PC-3 (cell line): ENCODE measurements at regions not wholly inside any gene's neighbourhood (a gene's known extent, or its start where the extent isn't known, plus 50 kb on each side); places are given as distances from the start of the nearest gene placed in this dataset.

Source experiments
- ATAC-seq: fragments of 200-7000 bp; cut with Tn5 transposase; 2 replicates; pipeline ENCODE4 v1.9.1; 2020; ENCODE audit warnings: mild to moderate bottlenecking, moderate library complexity
- BruUV-seq: library from RNA; stranded (reverse); fragments of 400-500 nt; replicated peaks from 2 replicates; lab custom pipeline; 2021; lab: Mats Ljungman, UMichigan
- CTCF ChIA-PET: fragments of 300-600 bp; sonication (Branson Sonifier 250); formaldehyde crosslinking; loops from one replicate; lab custom pipeline; 2022; ENCODE audit warnings: antibody characterized with exemption; lab: Charles Lee
- POLR2A ChIA-PET: fragments of 300-600 bp; sonication (Branson Sonifier 250); formaldehyde crosslinking; loops from one replicate; lab custom pipeline; 2022; ENCODE audit warnings: antibody characterized with exemption; ENCODE audit not compliant: unreplicated experiment; lab: Charles Lee
- DNase-seq: peaks from one replicate; pipeline ENCODE4 v3.0.0-alpha.2; 2015
- H2AFZ ChIP-seq: fragments of 300-600 bp; sonication (generic); 2 replicates; pipeline ENCODE4 v1.6.0; 2016; ENCODE audit warnings: antibody characterized with exemption, low read length
- H3F3A ChIP-seq: fragments of 300-600 bp; sonication (generic); one replicate; pipeline ENCODE4 v1.6.0; 2017; ENCODE audit warnings: antibody characterized with exemption, low read length, control low read depth, mild to moderate bottlenecking; ENCODE audit not compliant: unreplicated experiment
- H3K27ac ChIP-seq: fragments of 300-600 bp; sonication (generic); 2 replicates; pipeline ENCODE4 v1.5.1; 2016; ENCODE audit warnings: mild to moderate bottlenecking, low read length
- H3K27me3 ChIP-seq: fragments of 300-600 bp; sonication (generic); 2 replicates; pipeline ENCODE4 v1.6.1; 2016; ENCODE audit warnings: low read length, mixed read lengths
- H3K36me3 ChIP-seq: fragments of 300-600 bp; sonication (generic); 2 replicates; pipeline ENCODE4 v1.6.1; 2016; ENCODE audit warnings: low read depth, mixed run types, low read length, mixed read lengths
- H3K4me1 ChIP-seq: fragments of 300-600 bp; sonication (generic); 2 replicates; pipeline ENCODE4 v1.5.1; 2016; ENCODE audit warnings: low read length; ENCODE audit not compliant: insufficient read depth
- H3K4me2 ChIP-seq: fragments of 300-600 bp; sonication (generic); 2 replicates; pipeline ENCODE4 v1.6.0; 2016; ENCODE audit warnings: low read length
- H3K4me3 ChIP-seq: fragments of 300-600 bp; sonication (generic); 2 replicates; pipeline ENCODE4 v1.5.1; 2016; ENCODE audit warnings: mild to moderate bottlenecking, low read length, mixed read lengths
- H3K79me2 ChIP-seq: fragments of 300-600 bp; sonication (generic); 2 replicates; pipeline ENCODE4 v1.6.1; 2017; ENCODE audit warnings: low read length, mixed read lengths
- H3K9ac ChIP-seq: fragments of 300-600 bp; sonication (generic); 2 replicates; pipeline ENCODE4 v1.6.0; 2016; ENCODE audit warnings: mild to moderate bottlenecking, low read length
- H3K9me2 ChIP-seq: fragments of 300-600 bp; sonication (generic); replicated peaks from 2 replicates; pipeline ENCODE4 v1.6.1; 2016; ENCODE audit warnings: mixed run types, low read length, mixed read lengths
- H3K9me3 ChIP-seq: fragments of 300-600 bp; sonication (generic); 2 replicates; pipeline ENCODE4 v1.6.1; 2016; ENCODE audit warnings: low read length, mixed read lengths
- H4K20me1 ChIP-seq: fragments of 300-600 bp; sonication (generic); 2 replicates; pipeline ENCODE4 v1.6.1; 2016; ENCODE audit warnings: low read length, mixed read lengths
- CTCF ChIP-seq: fragments of 300-600 bp; sonication (generic); conservative IDR thresholded peaks from 2 replicates; pipeline ENCODE4 v1.5.1; 2017; ENCODE audit warnings: antibody characterized with exemption, low read depth, mild to moderate bottlenecking, low read length
- EZH2 ChIP-seq: fragments of 300-600 bp; sonication (generic); IDR thresholded peaks from one replicate; pipeline ENCODE4 v1.6.1; 2017; ENCODE audit warnings: antibody characterized with exemption, mild to moderate bottlenecking, low read length; ENCODE audit not compliant: unreplicated experiment
- EZH2phosphoT487 ChIP-seq: fragments of 300-600 bp; sonication (generic); IDR thresholded peaks from 2 replicates; pipeline ENCODE4 v1.6.1; 2018; ENCODE audit warnings: mild to moderate bottlenecking, antibody characterized with exemption, low read length, borderline replicate concordance
- intact Hi-C: fragments of 100-400 bp; cut with micrococcal nuclease; formaldehyde crosslinking; loops from 2 replicates; pipeline ENCODE4 v1.9.0; 2023

GRCh38 chr7:106382929-106383328, 98.1 kb upstream of the NAMPT start:
- ChIA-PET CTCF (no interaction called here), POLR2A (interaction anchor here (0.7 kb wide), 1 partner anchor 160 kb away, joined by 6 read pairs; no protein-coding TSS in a partner anchor)
- H3K79me2 ChIP-seq = no peaks in the 10 kb centered on the region

GRCh38 chr7:106382129-106382528, 97.3 kb upstream of the NAMPT start:
- Histone ChIP-seq H3K9me3 (no peaks in the 10 kb centered on the region), H3F3A (no peaks in the 10 kb centered on the region), H3K4me2 (no peak overlapping the region), H2AFZ (no peak overlapping the region), H3K79me2 (no peaks in the 10 kb centered on the region), H3K27ac (no peak overlapping the region), H3K4me1 (no peaks in the 10 kb centered on the region), H3K27me3 (no peaks in the 10 kb centered on the region), H4K20me1 (no peaks in the 10 kb centered on the region), H3K9ac (no peak overlapping the region), H3K36me3 (no peaks in the 10 kb centered on the region), H3K9me2 (no peaks in the 10 kb centered on the region), H3K4me3 (no peak overlapping the region)
- no TSS peak for BruUV-seq
- ATAC-seq (no peak), DNase-seq (no peak)
- intact Hi-C loops = no loop called here
- ChIA-PET POLR2A (interaction anchor here (0.6 kb wide), 1 partner anchor 98 kb away, joined by 12 read pairs; the partner anchor contains the start of gene NAMPT), CTCF (no interaction called here)
- no peak for TF ChIP-seq EZH2
- TF ChIP-seq CTCF = no peak
- no peak for TF ChIP-seq EZH2phosphoT487

More at GRCh38 chr7:106382929-106383328, 98.1 kb upstream of the NAMPT start:
- Histone ChIP-seq H4K20me1 (no peaks in the 10 kb centered on the region), H3F3A (no peaks in the 10 kb centered on the region), H3K4me2 (no peak overlapping the region), H3K27ac (no peak overlapping the region), H3K4me3 (no peak overlapping the region), H3K36me3 (no peaks in the 10 kb centered on the region), H3K27me3 (no peaks in the 10 kb centered on the region), H2AFZ (no peak overlapping the region), H3K9me3 (no peaks in the 10 kb centered on the region), H3K4me1 (no peaks in the 10 kb centered on the region), H3K9me2 (no peaks in the 10 kb centered on the region), H3K9ac (no peak overlapping the region)
- intact Hi-C loops = no loop called here
- ATAC-seq = no peak
- BruUV-seq = no TSS peak
- DNase-seq = no peak
- TF ChIP-seq EZH2phosphoT487 = no peak
- no peak for TF ChIP-seq CTCF
- no peak for TF ChIP-seq EZH2

- Histone ChIP-seq H3K4me3 (no peak overlapping the region), H3F3A (no peaks in the 10 kb centered on the region), H3K4me2 (no peak overlapping the region), H3K36me3 (no peaks in the 10 kb centered on the region), H3K9ac (no peak overlapping the region), H3K79me2 (no peaks in the 10 kb centered on the region), H3K27me3 (no peaks in the 10 kb centered on the region), H3K9me3 (no peaks in the 10 kb centered on the region), H4K20me1 (no peaks in the 10 kb centered on the region), H3K4me1 (no peaks in the 10 kb centered on the region), H3K9me2 (no peaks in the 10 kb centered on the region), H3K27ac (no peak overlapping the region), H2AFZ (no peak overlapping the region)
- DNase-seq (no peak), ATAC-seq (no peak)
- TF ChIP-seq CTCF = no peak
- no peak for TF ChIP-seq EZH2
- intact Hi-C loops = no loop called here
- no TSS peak for BruUV-seq
- ChIA-PET CTCF (no interaction called here), POLR2A (interaction anchor here (0.5 kb wide), 1 partner anchor 33 kb away, joined by 3 read pairs; no protein-coding TSS in a partner anchor)
Observed at GRCh38 chr7:106381252-106381651, 96.5 kb upstream of the NAMPT start.
